GM12873 (cell line): ENCODE measurements at regions not wholly inside any gene's neighbourhood (a gene's known extent, or its start where the extent isn't known, plus 50 kb on each side); places are given as distances from the start of the nearest gene placed in this dataset.

Experiments
- CTCF ChIP-seq: IDR thresholded peaks from 2 replicates; pipeline ENCODE4 v1.5.1; 2012; ENCODE audit warnings: low read depth, mild to moderate bottlenecking, moderate library complexity, low read length, control low read depth; ENCODE audit not compliant: insufficient read depth; ENCODE audit errors: missing control alignments

- no peak for TF ChIP-seq CTCF
Measured at GRCh38 chr2:163397451-163397850, 338.4 kb downstream of the FIGN start.

- no peak for TF ChIP-seq CTCF
Measured at GRCh38 chr2:163395602-163396001, 340.2 kb downstream of the FIGN start.

- no peak for TF ChIP-seq CTCF
Measured at GRCh38 chr2:163389838-163390237, 346.0 kb downstream of the FIGN start.

GRCh38 chr2:163375472-163375871 is 360.3 kb downstream of the FIGN start:
- TF ChIP-seq CTCF = no peak

- no peak for TF ChIP-seq CTCF
Measured at GRCh38 chr2:163375070-163375469, 360.7 kb downstream of the FIGN start.

- TF ChIP-seq CTCF = no peak
Measured at GRCh38 chr2:163374282-163374681, 361.5 kb downstream of the FIGN start.

GRCh38 chr2:163373496-163373895 is 362.3 kb downstream of the FIGN start:
- no peak for TF ChIP-seq CTCF
